Spinal cord (tissue), 9 donors: ENCODE measurements at regions not wholly inside any gene's neighbourhood (a gene's known extent, or its start where the extent isn't known, plus 50 kb on each side); places are given as distances from the start of the nearest gene placed in this dataset.

Experiments used
- DNase-seq, 6 donors: peaks; one replicate each; pipeline versions ENCODE4 v3.0.0 to v3.0.0-alpha.2; 2013 to 2015; ENCODE audit warnings: low spot score in 6 of 6, low read depth in 4 of 6
- H3K27ac ChIP-seq: one replicate; pipeline ENCODE4 v1.5.1; 2013; ENCODE audit warnings: low read depth, low read length, control low read depth
- H3K27me3 ChIP-seq: one replicate; pipeline ENCODE4 v1.6.1; 2013; ENCODE audit warnings: low read length; ENCODE audit not compliant: control insufficient read depth, insufficient read depth
- H3K36me3 ChIP-seq: one replicate; pipeline ENCODE4 v1.6.1; 2013; ENCODE audit warnings: low read length; ENCODE audit not compliant: control insufficient read depth, insufficient read depth
- H3K4me1 ChIP-seq: one replicate; pipeline ENCODE4 v1.6.1; 2013; ENCODE audit warnings: low read length; ENCODE audit not compliant: control insufficient read depth, insufficient read depth
- H3K4me3 ChIP-seq: one replicate; pipeline ENCODE4 v1.5.1; 2013; ENCODE audit warnings: low read depth, low read length, control low read depth
- H3K9me3 ChIP-seq: one replicate; pipeline ENCODE4 v1.6.1; 2013; ENCODE audit warnings: low read length; ENCODE audit not compliant: control insufficient read depth, insufficient read depth
- WGBS: methylation state at CpG from one replicate; pipeline ENCODE4 v1.1.5; 2013; ENCODE audit warnings: missing lambda C conversion rate; ENCODE audit not compliant: insufficient coverage; 5-methylcytosine and 5-hydroxymethylcytosine counted together
- donor health status: healthy.

- Histone ChIP-seq H3K27me3 (no peaks in the 10 kb centered on the region), H3K36me3 (no peaks in the 10 kb centered on the region), H3K27ac (no peak overlapping the region), H3K9me3 (no peaks in the 10 kb centered on the region), H3K4me3 (no peak overlapping the region), H3K4me1 (no peaks in the 10 kb centered on the region)
- no peak for DNase-seq
- 100% methylated on average over 2 of the region's 3 CpGs for WGBS
Measured at GRCh38 chr2:54021702-54022101, 50.9 kb upstream of the PSME4 start.

- Histone ChIP-seq H3K36me3 (no peaks in the 10 kb centered on the region), H3K4me3 (no peak overlapping the region), H3K9me3 (no peaks in the 10 kb centered on the region), H3K4me1 (no peaks in the 10 kb centered on the region), H3K27ac (no peak overlapping the region), H3K27me3 (no peaks in the 10 kb centered on the region)
- 97% methylated on average over 6 of the region's 7 CpGs for WGBS
- DNase-seq: no peak
Measured at GRCh38 chr2:54020793-54021414, 50.1 kb upstream of the PSME4 start.
